ENCODE measurements at regions not wholly inside any gene's neighbourhood (a gene's known extent, or its start where the extent isn't known, plus 50 kb on each side); places are given as distances from the start of the nearest gene placed in this dataset.

DNA sequence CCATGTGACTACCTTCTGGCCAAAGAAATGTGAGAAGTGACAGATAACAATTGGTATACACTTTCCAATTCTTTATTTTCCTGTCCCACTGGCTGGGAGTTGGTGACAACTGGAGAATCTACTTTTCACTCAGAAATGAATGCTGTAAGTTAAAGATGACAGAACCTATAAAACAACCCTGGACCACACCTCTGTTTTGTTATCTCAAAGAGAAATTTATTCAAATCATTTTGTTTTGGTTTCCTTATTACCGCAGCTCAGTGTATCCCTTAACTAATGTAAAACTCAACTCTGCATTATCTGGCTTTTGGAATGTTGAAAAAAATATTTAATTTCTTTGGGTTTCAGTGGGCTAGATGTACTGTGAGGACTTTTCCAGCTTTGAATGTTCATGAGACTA, 469.8 kb downstream of the PCDH7 start:
- ChIA-PET CTCF (no interaction called here), POLR2A (no interaction called here)
- TF ChIP-seq, protein P1, sequence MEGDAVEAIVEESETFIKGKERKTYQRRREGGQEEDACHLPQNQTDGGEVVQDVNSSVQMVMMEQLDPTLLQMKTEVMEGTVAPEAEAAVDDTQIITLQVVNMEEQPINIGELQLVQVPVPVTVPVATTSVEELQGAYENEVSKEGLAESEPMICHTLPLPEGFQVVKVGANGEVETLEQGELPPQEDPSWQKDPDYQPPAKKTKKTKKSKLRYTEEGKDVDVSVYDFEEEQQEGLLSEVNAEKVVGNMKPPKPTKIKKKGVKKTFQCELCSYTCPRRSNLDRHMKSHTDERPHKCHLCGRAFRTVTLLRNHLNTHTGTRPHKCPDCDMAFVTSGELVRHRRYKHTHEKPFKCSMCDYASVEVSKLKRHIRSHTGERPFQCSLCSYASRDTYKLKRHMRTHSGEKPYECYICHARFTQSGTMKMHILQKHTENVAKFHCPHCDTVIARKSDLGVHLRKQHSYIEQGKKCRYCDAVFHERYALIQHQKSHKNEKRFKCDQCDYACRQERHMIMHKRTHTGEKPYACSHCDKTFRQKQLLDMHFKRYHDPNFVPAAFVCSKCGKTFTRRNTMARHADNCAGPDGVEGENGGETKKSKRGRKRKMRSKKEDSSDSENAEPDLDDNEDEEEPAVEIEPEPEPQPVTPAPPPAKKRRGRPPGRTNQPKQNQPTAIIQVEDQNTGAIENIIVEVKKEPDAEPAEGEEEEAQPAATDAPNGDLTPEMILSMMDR (IDR thresholded peaks at IDR 0.05) = no peak
- Mint-ChIP-seq H3K9me3 (peaks cover 9% of the 10 kb centered on the region), H3K27me3 (no peaks in the 10 kb centered on the region), H3K36me3 (ENCODE audit: low read depth) (no peaks in the 10 kb centered on the region), H3K4me3 (no peak overlapping the region), H3K4me1 (no peaks in the 10 kb centered on the region), H3K27ac (no peak overlapping the region)
- DNase-seq (no peak), ATAC-seq (ENCODE audit: low read depth) (no peak)
- intact Hi-C loops (cut with micrococcal nuclease) = no loop called here

DNA sequence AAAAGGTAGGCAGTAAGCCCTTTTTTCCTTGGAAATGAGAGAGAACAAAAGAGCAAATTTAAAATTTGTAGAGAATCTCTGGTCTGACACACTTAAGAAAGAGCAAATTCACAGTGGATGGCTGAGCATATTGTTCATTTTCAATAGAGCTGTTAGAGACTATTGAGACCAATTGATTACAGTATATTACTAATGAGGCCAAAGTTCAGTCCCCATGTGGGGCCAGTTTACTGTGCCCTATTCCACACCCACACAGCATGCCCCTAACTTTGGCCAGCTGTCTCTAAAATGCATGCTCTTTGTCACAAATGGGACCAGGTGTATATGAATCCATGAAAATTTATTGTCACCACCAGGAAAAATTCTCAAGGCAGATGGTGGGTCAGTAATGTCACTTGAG, 470.5 kb downstream of the PCDH7 start:
- H3K4me3 Mint-ChIP-seq = no peak overlapping the region
- TF ChIP-seq, protein P1 (IDR thresholded peaks at IDR 0.05) = no peak
- H3K27me3 Mint-ChIP-seq = no peaks in the 10 kb centered on the region
- intact Hi-C loops (cut with micrococcal nuclease) = no loop called here
- ChIA-PET POLR2A (no interaction called here), CTCF (no interaction called here)
- H3K27ac Mint-ChIP-seq = no peak overlapping the region
- no peaks in the 10 kb centered on the region for H3K36me3 Mint-ChIP-seq (ENCODE audit: low read depth)
- no peaks in the 10 kb centered on the region for H3K4me1 Mint-ChIP-seq
- DNase-seq (no peak), ATAC-seq (ENCODE audit: low read depth) (no peak)
- H3K9me3 Mint-ChIP-seq = peaks cover 7% of the 10 kb centered on the region

DNA sequence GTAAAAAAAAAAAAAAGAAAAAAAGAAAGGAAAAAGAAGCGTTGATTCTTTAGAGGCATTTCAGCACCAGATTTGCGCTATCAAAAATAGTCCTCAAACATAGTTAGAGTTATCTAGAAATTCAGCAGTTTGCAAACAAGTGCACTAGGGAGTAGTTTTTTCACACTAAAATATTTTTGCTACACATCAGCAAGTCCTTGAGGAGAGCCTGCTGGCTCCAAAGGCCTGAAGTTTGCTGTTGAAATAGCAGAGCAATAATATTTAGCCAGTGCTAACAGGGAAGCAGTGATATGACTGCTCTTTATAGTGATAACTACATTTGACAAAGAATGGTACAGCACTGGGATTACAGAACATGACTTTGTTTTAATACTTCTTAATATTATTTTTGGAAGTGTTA, 472.2 kb downstream of the PCDH7 start:
- no peaks in the 10 kb centered on the region for H3K4me1 Mint-ChIP-seq
- peaks cover 7% of the 10 kb centered on the region for H3K9me3 Mint-ChIP-seq
- H3K4me3 Mint-ChIP-seq = no peak overlapping the region
- no peaks in the 10 kb centered on the region for H3K36me3 Mint-ChIP-seq (ENCODE audit: low read depth)
- intact Hi-C loops (cut with micrococcal nuclease) = no loop called here
- no peaks in the 10 kb centered on the region for H3K27me3 Mint-ChIP-seq
- ChIA-PET POLR2A (no interaction called here), CTCF (no interaction called here)
- TF ChIP-seq, protein P1 (IDR thresholded peaks at IDR 0.05) = no peak
- no peak overlapping the region for H3K27ac Mint-ChIP-seq
- DNase-seq (no peak), ATAC-seq (ENCODE audit: low read depth) (no peak)

- CTCF ChIA-PET = no interaction called here
- Mint-ChIP-seq H3K4me3 (no peak overlapping the region), H3K4me1 (no peaks in the 10 kb centered on the region), H3K27me3 (no peaks in the 10 kb centered on the region), H3K36me3 (ENCODE audit: low read depth) (no peaks in the 10 kb centered on the region), H3K9me3 (peaks cover 6% of the 10 kb centered on the region), H3K27ac (no peak overlapping the region)
- DNase-seq (no peak), ATAC-seq (ENCODE audit: low read depth) (no peak)
- intact Hi-C loops (cut with micrococcal nuclease) = no loop called here
- POLR2A ChIA-PET = no interaction called here
- TF ChIP-seq, protein P1 (IDR thresholded peaks at IDR 0.05) = no peak
These were observed 473.4 kb downstream of the PCDH7 start for GRCh38 chr4:31193521-31193920.

GRCh38 chr4:31194823-31195222, 474.7 kb downstream of the PCDH7 start:
- ChIA-PET POLR2A (no interaction called here), CTCF (no interaction called here)
- DNase-seq (no peak), ATAC-seq (ENCODE audit: low read depth) (no peak)
- TF ChIP-seq, protein P1 (IDR thresholded peaks at IDR 0.05) = no peak
- Mint-ChIP-seq H3K9me3 (peaks cover 9% of the 10 kb centered on the region), H3K4me3 (no peak overlapping the region), H3K4me1 (no peaks in the 10 kb centered on the region), H3K36me3 (ENCODE audit: low read depth) (no peaks in the 10 kb centered on the region), H3K27me3 (no peaks in the 10 kb centered on the region), H3K27ac (no peak overlapping the region)
- intact Hi-C loops (cut with micrococcal nuclease) = no loop called here

Measured in activated B cell treated with CpG ODN at 0.5 μM for 24 hours (primary cell).